ENCODE measurements at regions not wholly inside any gene's neighbourhood (a gene's known extent, or its start where the extent isn't known, plus 50 kb on each side); places are given as distances from the start of the nearest gene placed in this dataset.

DNA sequence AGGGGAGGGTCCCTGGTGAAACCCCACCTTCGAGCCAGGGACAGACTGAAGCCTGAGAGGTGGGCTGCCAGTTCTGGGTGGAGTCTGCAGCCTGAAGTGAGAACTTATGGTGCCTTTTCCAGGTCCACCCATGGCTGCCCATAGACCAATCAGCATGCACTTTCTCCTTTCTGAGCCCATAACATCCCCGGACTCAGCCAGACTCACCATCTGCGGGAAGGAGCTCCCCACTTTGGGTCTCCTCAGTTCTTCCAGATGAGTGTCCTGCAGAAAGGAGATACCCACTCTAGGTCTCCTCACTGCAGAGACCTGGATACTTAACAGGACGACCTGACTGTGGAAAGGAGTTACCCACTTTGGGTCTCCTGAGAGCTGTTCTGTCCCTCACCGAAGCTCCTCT, 1673.4 kb upstream of the TMEFF2 start:
- TF ChIP-seq, protein P1, sequence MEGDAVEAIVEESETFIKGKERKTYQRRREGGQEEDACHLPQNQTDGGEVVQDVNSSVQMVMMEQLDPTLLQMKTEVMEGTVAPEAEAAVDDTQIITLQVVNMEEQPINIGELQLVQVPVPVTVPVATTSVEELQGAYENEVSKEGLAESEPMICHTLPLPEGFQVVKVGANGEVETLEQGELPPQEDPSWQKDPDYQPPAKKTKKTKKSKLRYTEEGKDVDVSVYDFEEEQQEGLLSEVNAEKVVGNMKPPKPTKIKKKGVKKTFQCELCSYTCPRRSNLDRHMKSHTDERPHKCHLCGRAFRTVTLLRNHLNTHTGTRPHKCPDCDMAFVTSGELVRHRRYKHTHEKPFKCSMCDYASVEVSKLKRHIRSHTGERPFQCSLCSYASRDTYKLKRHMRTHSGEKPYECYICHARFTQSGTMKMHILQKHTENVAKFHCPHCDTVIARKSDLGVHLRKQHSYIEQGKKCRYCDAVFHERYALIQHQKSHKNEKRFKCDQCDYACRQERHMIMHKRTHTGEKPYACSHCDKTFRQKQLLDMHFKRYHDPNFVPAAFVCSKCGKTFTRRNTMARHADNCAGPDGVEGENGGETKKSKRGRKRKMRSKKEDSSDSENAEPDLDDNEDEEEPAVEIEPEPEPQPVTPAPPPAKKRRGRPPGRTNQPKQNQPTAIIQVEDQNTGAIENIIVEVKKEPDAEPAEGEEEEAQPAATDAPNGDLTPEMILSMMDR (IDR thresholded peaks at IDR 0.05 in 8 of 11, conservative IDR thresholded peaks at IDR 0.05 in 3 of 11): no peak
- no peak for TF ChIP-seq POLR2A (IDR thresholded peaks at IDR 0.05)
- TF ChIP-seq POLR2AphosphoS5 (IDR thresholded peaks at IDR 0.05): no peak

Data from spleen (tissue), 7 donors.